SK-N-SH (cell line): ENCODE measurements at regions not wholly inside any gene's neighbourhood (a gene's known extent, or its start where the extent isn't known, plus 50 kb on each side); places are given as distances from the start of the nearest gene placed in this dataset.

Source experiments
- CTCF ChIA-PET: fragments of 300-600, 350-600 bp; formaldehyde crosslinking; extraction: SDS; loops from one replicate; lab custom pipeline; 2021; lab: Yijun Ruan, JAX
- POLR2A ChIA-PET: fragments of 350-600 bp; sonication (Branson Sonifier 250); formaldehyde crosslinking; extraction: SDS; loops from one replicate; lab custom pipeline; 2020; ENCODE audit warnings: antibody characterized with exemption, inconsistent platforms; lab: Yijun Ruan, JAX
- DNase-seq: peaks from one replicate; pipeline ENCODE4 v3.0.0; 2012
- H2AFZ ChIP-seq: fragments of 200-600 bp; sonication (generic); 2 replicates; pipeline ENCODE4 v1.8.1; 2016; ENCODE audit warnings: antibody characterized with exemption, mild to moderate bottlenecking, low read depth
- H3F3A ChIP-seq: fragments of 200-600 bp; sonication (generic); replicated peaks from 2 replicates; pipeline ENCODE3; 2016; ENCODE audit warnings: antibody characterized with exemption, mild to moderate bottlenecking; ENCODE audit not compliant: insufficient read depth
- H3K27ac ChIP-seq, 2 experiments: fragments of 200-500 bp in 1 of 2; fragments of 200-600 bp in 1 of 2; sonication (Bioruptor generic) in 1 of 2; sonication (generic), shearing (Covaris generic) in 1 of 2; 2 replicates each; pipeline versions ENCODE4 v1.5.1 to v1.6.1; 2014 to 2016; ENCODE audit warnings: low read depth in 2 of 2, inconsistent platforms in 1 of 2, low read length in 1 of 2, mild to moderate bottlenecking in 1 of 2, mixed read lengths in 1 of 2
- H3K27me3 ChIP-seq: fragments of 200-600 bp; sonication (generic), shearing (Covaris generic); 2 replicates; pipeline ENCODE4 v1.6.1; 2016; ENCODE audit warnings: mixed run types; ENCODE audit not compliant: insufficient read depth
- H3K36me3 ChIP-seq, 2 experiments: fragments of 200-500 bp in 1 of 2; fragments of 200-600 bp in 1 of 2; sonication (Bioruptor generic) in 1 of 2; sonication (generic) in 1 of 2; replicated peaks in 1 of 2; 2 replicates each; pipeline versions ENCODE3 to v1.5.1; 2014 to 2016; ENCODE audit warnings: low read length in 1 of 2, mild to moderate bottlenecking in 1 of 2; ENCODE audit not compliant: insufficient read depth in 2 of 2, control insufficient read depth in 1 of 2
- H3K4me1 ChIP-seq, 2 experiments: fragments of 200-500 bp in 1 of 2; fragments of 200-600 bp in 1 of 2; sonication (Bioruptor generic) in 1 of 2; sonication (generic), shearing (Covaris generic) in 1 of 2; 2 replicates each; pipeline versions ENCODE4 v1.5.1 to v1.6.1; 2014 to 2016; ENCODE audit warnings: low read depth in 1 of 2, low read length in 1 of 2, mixed run types in 1 of 2; ENCODE audit not compliant: insufficient read depth in 2 of 2, control insufficient read depth in 1 of 2
- H3K4me2 ChIP-seq: fragments of 200-600 bp; sonication (generic), shearing (Covaris generic); 2 replicates; pipeline ENCODE4 v1.6.1; 2017; ENCODE audit warnings: mixed run types
- H3K4me3 ChIP-seq, 2 experiments: fragments of 200-500 bp in 1 of 2; fragments of 200-600 bp in 1 of 2; sonication (Bioruptor generic) in 1 of 2; sonication (generic), shearing (Covaris generic) in 1 of 2; 2 replicates each; pipeline versions ENCODE4 v1.5.1 to v1.8.1; 2014 to 2016; ENCODE audit warnings: low read depth in 2 of 2, inconsistent platforms in 1 of 2, low read length in 1 of 2, mild to moderate bottlenecking in 1 of 2, mixed read lengths in 1 of 2, moderate library complexity in 1 of 2
- H3K79me2 ChIP-seq: fragments of 200-600 bp; sonication (generic); 2 replicates; pipeline ENCODE4 v1.8.1; 2017; ENCODE audit warnings: mild to moderate bottlenecking; ENCODE audit not compliant: insufficient read depth
- H3K9ac ChIP-seq: fragments of 200-600 bp; sonication (generic); 2 replicates; pipeline ENCODE4 v1.6.1; 2017; ENCODE audit warnings: mixed run types
- H3K9me2 ChIP-seq: fragments of 200-600 bp; sonication (generic); 2 replicates; pipeline ENCODE4 v1.6.1; 2017; ENCODE audit warnings: mixed run types
- H3K9me3 ChIP-seq: fragments of 200-600 bp; sonication (generic); 2 replicates; pipeline ENCODE4 v1.6.1; 2017; ENCODE audit warnings: mixed run types, mild to moderate bottlenecking, moderate library complexity
- H4K20me1 ChIP-seq: fragments of 200-600 bp; sonication (generic); 2 replicates; pipeline ENCODE4 v1.6.1; 2017; ENCODE audit warnings: mild to moderate bottlenecking, mixed run types; ENCODE audit not compliant: insufficient read depth
- CHD2 ChIP-seq: fragments of 150-350 bp; IDR thresholded peaks from 2 replicates; pipeline ENCODE4 v1.6.1; 2018; ENCODE audit warnings: low read length; ENCODE audit not compliant: partially characterized antibody
- FOXJ3 ChIP-seq: sonication (generic); formaldehyde crosslinking; IDR thresholded peaks from 2 replicates; pipeline ENCODE4 v1.5.1; 2020; ENCODE audit warnings: mild to moderate bottlenecking, missing genetic modification reagents
- FOXM1 ChIP-seq: IDR thresholded peaks from 2 replicates; pipeline ENCODE4 v1.4.0; 2012; ENCODE audit warnings: low read depth, mild to moderate bottlenecking
- GABPA ChIP-seq: IDR thresholded peaks from 2 replicates; pipeline ENCODE4 v1.4.0; 2012; ENCODE audit warnings: low read depth, mild to moderate bottlenecking
- IRF3 ChIP-seq: fragments of 150-350 bp; IDR thresholded peaks from 2 replicates; pipeline ENCODE4 v1.6.1; 2016; ENCODE audit warnings: mild to moderate bottlenecking, low read depth, low read length
- NFIC ChIP-seq: IDR thresholded peaks from 2 replicates; pipeline ENCODE4 v1.4.0; 2012; ENCODE audit warnings: borderline replicate concordance
- NRF1 ChIP-seq: IDR thresholded peaks from 2 replicates; pipeline ENCODE4 v1.6.1; 2012; ENCODE audit warnings: low read depth, mild to moderate bottlenecking, low read length
- RXRA ChIP-seq: IDR thresholded peaks from 2 replicates; pipeline ENCODE4 v1.4.0; 2012; ENCODE audit warnings: low read depth, mild to moderate bottlenecking, borderline replicate concordance
- TAF1 ChIP-seq: IDR thresholded peaks from 2 replicates; pipeline ENCODE4 v1.6.1; 2012; ENCODE audit warnings: low read depth, mild to moderate bottlenecking, low read length, moderate library complexity, borderline replicate concordance
- WGBS: methylation state at CpG from one replicate; pipeline ENCODE4 v1.1.6; 2017; ENCODE audit warnings: low lambda C conversion rate; 5-methylcytosine and 5-hydroxymethylcytosine counted together
- TF ChIP-seq, protein P1 (sequence below): IDR thresholded peaks from 2 replicates; pipeline ENCODE4 v1.4.0; 2012; ENCODE audit warnings: low read depth, borderline replicate concordance
- TF ChIP-seq, protein P2 (sequence below): IDR thresholded peaks from 2 replicates; pipeline ENCODE4 v1.6.1; 2012; ENCODE audit warnings: mild to moderate bottlenecking, low read depth, low read length, moderate library complexity
- TF ChIP-seq, protein P3 (sequence below): IDR thresholded peaks from 2 replicates; pipeline ENCODE4 v1.4.0; 2012; ENCODE audit warnings: low read depth

- Histone ChIP-seq H4K20me1 (no peaks in the 10 kb centered on the region), H3K36me3 (no peaks in the 10 kb centered on the region), H3F3A (no peaks in the 10 kb centered on the region), H3K4me3 (no peak overlapping the region), H3K4me1 (no peaks in the 10 kb centered on the region; a peak in 1 of 4 replicates), H3K27ac (no peak overlapping the region), H3K9me3 (no peaks in the 10 kb centered on the region)
- DNase-seq = no peak
- POLR2A ChIA-PET = no interaction called here
- 43% methylated on average over 5 of the region's 5 CpGs for WGBS
- TF ChIP-seq GABPA (no peak), RXRA (no peak), CHD2 (no peak), IRF3 (no peak), FOXJ3 (no peak)
- TF ChIP-seq, protein P1, sequence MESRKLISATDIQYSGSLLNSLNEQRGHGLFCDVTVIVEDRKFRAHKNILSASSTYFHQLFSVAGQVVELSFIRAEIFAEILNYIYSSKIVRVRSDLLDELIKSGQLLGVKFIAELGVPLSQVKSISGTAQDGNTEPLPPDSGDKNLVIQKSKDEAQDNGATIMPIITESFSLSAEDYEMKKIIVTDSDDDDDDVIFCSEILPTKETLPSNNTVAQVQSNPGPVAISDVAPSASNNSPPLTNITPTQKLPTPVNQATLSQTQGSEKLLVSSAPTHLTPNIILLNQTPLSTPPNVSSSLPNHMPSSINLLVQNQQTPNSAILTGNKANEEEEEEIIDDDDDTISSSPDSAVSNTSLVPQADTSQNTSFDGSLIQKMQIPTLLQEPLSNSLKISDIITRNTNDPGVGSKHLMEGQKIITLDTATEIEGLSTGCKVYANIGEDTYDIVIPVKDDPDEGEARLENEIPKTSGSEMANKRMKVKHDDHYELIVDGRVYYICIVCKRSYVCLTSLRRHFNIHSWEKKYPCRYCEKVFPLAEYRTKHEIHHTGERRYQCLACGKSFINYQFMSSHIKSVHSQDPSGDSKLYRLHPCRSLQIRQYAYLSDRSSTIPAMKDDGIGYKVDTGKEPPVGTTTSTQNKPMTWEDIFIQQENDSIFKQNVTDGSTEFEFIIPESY = no peak
- TF ChIP-seq, all 33 proteins: peak for 0
- Histone ChIP-seq H3K9ac (no peak overlapping the region), H2AFZ (no peak overlapping the region), H3K27me3 (no peaks in the 10 kb centered on the region), H3K4me2 (no peak overlapping the region), H3K9me2 (no peaks in the 10 kb centered on the region), H3K79me2 (no peaks in the 10 kb centered on the region)
- CTCF ChIA-PET = interaction anchor here (1.1 kb wide), 1 partner anchor 16 kb away, joined by 3 read pairs; no protein-coding TSS in a partner anchor
Measured at GRCh38 chr14:94885481-94886155, 115.7 kb upstream of the GSC start.

DNA sequence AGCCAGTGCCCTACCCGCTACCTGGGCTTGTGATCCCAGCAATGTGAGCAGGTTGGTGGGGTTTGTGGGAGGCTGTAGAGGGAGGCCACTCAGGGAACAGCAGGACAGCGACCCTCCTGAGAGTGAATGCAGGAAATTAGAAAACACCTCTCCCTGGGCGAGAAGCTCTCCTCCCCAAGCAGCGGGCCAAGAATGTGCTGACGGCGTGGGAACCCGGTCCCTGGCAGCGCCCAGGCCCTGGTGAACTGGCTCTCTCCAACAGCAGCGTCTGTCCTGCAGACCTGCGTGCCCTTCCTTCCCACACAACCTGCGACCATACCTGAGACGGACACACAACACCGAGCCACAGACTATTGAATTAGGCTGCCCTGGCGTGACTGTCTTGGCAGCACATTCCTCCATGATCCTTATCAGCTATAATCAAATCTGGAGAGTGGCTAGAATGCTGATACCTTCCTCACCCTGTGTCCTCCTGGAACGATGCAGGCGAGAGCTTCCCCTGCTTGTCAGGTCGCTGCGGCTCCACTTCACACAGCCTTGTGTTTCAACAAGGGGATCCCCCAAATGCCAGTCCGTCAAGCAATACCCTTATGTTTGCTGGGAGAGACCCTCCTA is 114.8 kb upstream of the GSC start:
- DNase-seq = no peak
- WGBS = 56% methylated on average over 8 of the region's 19 CpGs
- ChIA-PET POLR2A (no interaction called here), CTCF (interaction anchor here (1.1 kb wide), 1 partner anchor 17 kb away, joined by 3 read pairs; no protein-coding TSS in a partner anchor)
- H3K9me2 ChIP-seq = no peaks in the 10 kb centered on the region
- H3K27me3 ChIP-seq = no peaks in the 10 kb centered on the region
- no peaks in the 10 kb centered on the region; a peak in 1 of 4 replicates for H3K4me1 ChIP-seq
- H3K9me3 ChIP-seq = no peaks in the 10 kb centered on the region
- H2AFZ ChIP-seq = no peak overlapping the region
- no peak overlapping the region for H3K27ac ChIP-seq
- TF ChIP-seq FOXM1 = no peak
- TF ChIP-seq, protein P2, sequence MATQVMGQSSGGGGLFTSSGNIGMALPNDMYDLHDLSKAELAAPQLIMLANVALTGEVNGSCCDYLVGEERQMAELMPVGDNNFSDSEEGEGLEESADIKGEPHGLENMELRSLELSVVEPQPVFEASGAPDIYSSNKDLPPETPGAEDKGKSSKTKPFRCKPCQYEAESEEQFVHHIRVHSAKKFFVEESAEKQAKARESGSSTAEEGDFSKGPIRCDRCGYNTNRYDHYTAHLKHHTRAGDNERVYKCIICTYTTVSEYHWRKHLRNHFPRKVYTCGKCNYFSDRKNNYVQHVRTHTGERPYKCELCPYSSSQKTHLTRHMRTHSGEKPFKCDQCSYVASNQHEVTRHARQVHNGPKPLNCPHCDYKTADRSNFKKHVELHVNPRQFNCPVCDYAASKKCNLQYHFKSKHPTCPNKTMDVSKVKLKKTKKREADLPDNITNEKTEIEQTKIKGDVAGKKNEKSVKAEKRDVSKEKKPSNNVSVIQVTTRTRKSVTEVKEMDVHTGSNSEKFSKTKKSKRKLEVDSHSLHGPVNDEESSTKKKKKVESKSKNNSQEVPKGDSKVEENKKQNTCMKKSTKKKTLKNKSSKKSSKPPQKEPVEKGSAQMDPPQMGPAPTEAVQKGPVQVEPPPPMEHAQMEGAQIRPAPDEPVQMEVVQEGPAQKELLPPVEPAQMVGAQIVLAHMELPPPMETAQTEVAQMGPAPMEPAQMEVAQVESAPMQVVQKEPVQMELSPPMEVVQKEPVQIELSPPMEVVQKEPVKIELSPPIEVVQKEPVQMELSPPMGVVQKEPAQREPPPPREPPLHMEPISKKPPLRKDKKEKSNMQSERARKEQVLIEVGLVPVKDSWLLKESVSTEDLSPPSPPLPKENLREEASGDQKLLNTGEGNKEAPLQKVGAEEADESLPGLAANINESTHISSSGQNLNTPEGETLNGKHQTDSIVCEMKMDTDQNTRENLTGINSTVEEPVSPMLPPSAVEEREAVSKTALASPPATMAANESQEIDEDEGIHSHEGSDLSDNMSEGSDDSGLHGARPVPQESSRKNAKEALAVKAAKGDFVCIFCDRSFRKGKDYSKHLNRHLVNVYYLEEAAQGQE = no peak
- TF ChIP-seq GABPA = no peak
- no peak for TF ChIP-seq NFIC
- no peak for TF ChIP-seq NRF1
- TF ChIP-seq TAF1 = no peak
- TF ChIP-seq, protein P3, sequence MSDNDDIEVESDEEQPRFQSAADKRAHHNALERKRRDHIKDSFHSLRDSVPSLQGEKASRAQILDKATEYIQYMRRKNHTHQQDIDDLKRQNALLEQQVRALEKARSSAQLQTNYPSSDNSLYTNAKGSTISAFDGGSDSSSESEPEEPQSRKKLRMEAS = no peak
- H3K9ac ChIP-seq = no peak overlapping the region
- no peak overlapping the region for H3K4me2 ChIP-seq
- no peaks in the 10 kb centered on the region for H4K20me1 ChIP-seq
- H3K36me3 ChIP-seq = no peaks in the 10 kb centered on the region
- no peaks in the 10 kb centered on the region for H3F3A ChIP-seq
- H3K79me2 ChIP-seq = no peaks in the 10 kb centered on the region
- no peak overlapping the region for H3K4me3 ChIP-seq
